ENCODE measurements at regions not wholly inside any gene's neighbourhood (a gene's known extent, or its start where the extent isn't known, plus 50 kb on each side); places are given as distances from the start of the nearest gene placed in this dataset.

GRCh38 chr9:2984491-2984890 is 140.6 kb upstream of the PUM3 start:
- DNase-seq: no peak

- no peak for DNase-seq
Measured at GRCh38 chr9:2979957-2980610, 136.2 kb upstream of the PUM3 start.

DNA sequence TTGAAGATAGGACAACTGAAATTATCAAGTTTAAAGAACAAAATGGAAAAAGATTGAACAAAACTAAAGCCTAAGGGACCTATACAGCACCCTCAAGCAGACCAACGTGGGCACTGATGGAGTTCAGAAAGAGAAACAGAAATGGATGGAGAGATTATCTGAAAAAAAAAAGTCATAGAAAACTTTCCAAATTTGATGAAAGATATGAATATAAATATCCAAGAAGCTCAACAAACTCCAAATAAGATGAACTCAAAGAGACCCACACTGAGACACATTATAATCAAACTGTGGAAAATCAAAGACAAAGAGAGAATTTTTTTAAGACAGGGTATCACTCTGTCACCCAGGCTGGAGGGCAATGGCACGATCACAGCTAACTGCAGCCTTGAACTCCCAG is 128.6 kb upstream of the PUM3 start:
- no peak for DNase-seq

DNA sequence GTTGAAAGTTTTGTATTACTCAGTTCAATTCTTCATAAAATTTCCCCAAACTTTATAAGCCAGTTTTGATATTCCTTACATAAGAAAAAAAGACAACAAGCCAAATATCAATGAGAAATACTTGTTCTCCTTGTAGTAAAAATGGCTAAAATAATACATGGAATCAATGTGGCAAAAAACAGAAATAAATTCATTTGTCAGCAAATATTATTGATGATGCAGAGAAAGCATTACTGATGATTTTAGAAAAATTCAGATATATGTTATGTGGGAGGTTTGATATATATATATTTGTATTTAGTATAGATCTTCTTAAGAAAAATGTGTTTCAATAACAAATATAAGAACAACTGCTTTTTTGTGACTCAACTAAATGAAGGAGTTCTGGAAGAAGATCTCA is 127.0 kb upstream of the PUM3 start:
- DNase-seq: no peak

- no peak for DNase-seq
Measured at GRCh38 chr9:2967766-2968165, 123.9 kb upstream of the PUM3 start.

GRCh38 chr9:2966565-2967300 is 122.8 kb upstream of the PUM3 start:
- no peak for DNase-seq

DNA sequence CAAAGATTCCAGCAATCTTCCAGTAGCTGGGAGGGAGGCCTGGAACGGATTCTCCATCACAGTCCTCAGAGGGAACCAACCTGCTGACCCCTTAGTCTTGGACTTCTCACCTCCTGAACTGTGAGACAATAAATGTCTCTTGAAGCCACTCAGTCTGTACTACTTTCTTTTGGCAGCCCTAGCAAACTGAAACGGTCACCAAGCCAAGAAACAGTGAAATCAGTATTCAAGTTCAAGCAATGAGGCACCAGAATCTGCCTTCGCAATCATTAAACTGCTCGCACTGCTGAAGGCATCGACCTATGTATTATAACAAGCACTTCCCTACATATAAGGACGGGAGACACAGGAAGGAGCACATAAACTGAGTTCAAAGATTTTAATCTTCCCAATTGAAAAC is 120.6 kb upstream of the PUM3 start:
- DNase-seq: no peak

DNA sequence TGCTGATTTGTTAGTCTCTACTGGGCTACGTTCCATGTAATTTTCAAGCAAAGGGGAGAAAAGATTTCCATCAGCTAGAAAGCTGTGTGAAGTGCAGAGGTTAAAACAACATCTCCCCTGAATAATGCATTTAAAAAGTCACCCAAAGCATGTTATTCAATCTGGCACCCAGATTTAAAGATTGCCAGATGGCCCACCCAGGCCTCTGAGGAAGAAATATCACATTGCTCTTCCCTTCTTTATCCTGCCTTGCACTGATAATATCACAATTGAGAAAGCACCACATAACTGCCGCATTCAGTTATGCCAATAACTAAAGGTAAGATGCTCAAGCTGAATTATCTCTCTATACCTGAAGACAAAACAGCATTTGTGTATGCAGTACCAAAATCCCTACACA is 119.4 kb upstream of the PUM3 start:
- DNase-seq: no peak

DNA sequence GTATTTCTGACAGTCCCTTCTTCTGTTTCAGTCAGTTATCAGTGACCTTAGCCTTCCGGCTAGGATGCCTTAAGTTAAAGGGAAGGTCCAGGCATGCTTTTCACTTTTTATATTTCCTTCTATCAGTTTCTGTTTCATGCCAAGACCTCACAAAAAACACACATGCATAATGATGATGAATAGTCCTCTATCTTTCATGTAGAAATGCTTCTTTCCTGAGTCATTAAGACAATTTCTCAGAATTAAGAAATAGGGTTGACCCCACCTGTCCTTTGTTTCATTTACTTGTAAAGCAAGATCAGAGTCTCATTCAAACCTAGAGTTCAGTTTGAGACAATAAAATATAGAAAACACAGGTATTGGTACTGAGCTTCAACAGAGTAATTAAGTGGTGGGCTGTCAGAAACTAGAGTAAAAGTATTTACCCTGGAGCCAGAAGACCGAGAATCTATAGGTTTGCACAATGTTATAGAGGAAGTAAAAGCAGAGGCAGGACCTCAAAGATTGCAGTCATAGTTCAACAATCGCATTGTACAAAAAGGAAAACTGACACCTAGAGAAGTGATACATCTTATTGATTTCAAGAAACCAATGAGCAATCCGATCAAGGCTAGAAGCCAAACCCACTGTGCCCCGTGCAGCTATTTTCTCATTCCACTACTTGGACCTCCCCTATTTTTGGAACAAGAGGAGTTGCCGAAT is 118.7 kb upstream of the PUM3 start:
- DNase-seq: no peak

GRCh38 chr9:2958219-2958618 is 114.3 kb upstream of the PUM3 start:
- DNase-seq: no peak

DNA sequence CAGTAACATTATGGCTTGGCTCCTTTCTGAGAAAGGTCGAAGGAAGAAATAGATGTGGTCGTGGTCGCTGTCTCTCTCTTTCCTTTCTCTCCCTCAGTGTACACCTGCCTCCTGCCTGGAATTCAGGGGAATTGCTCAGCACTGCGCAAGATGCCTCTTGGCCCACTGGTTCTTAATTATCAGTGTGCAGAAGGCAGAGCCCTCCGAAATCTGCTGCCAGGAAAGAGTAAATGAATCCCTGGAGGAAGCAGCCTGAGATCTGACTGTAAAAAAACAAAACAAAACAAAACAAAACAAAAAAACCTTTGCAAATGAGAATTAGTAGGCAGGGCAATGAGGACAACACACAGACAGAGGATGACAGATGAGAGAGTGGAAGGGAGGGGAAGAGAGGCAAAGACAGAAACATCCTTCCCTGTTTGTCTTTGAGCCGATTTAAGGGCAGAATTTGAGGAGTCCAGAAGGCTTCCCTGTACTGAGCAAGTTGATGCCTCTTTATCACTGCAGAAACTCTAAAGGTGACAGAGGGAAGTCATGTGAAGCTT is 113.8 kb upstream of the PUM3 start:
- peak in 1 of 14 donors; percentile 72 for DNase-seq

GRCh38 chr9:2955575-2955974 is 111.7 kb upstream of the PUM3 start:
- DNase-seq: no peak

- peak in 2 of 14 donors; percentile 3 for DNase-seq
Measured at GRCh38 chr9:2939368-2939767, 95.5 kb upstream of the PUM3 start.

- no peak for DNase-seq
Measured at GRCh38 chr9:2936221-2936620, 92.3 kb upstream of the PUM3 start.

DNA sequence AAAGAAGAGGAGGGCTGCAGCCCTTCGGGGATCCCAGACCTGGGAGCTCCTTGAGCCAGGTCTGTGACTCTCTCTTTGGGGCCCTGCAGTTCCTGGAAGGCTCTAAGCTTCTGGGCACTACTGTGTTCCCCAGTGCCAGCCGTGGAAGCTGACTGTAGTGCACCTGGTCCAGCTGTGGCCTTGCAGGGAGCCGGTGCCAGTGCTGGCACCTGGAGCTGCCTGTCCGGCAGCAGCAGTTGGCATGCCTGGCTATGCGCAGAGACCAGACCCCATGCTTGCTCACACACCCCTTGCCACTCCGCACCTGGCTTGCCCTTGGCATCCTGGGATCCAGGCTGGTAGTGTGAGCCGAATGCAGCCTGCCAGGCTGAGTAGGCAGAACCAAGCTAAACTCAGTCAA is 91.0 kb upstream of the PUM3 start:
- DNase-seq: no peak

- no peak for DNase-seq
Measured at GRCh38 chr9:2934241-2934650, 90.4 kb upstream of the PUM3 start.

- DNase-seq: no peak
Measured at GRCh38 chr9:2933165-2934095, 89.5 kb upstream of the PUM3 start.

- peak in 1 of 14 donors; percentile 26 for DNase-seq
Measured at GRCh38 chr9:2928411-2928810, 84.5 kb upstream of the PUM3 start.

- no peak for DNase-seq
Measured at GRCh38 chr9:2925016-2925415, 81.1 kb upstream of the PUM3 start.

- no peak for DNase-seq
Measured at GRCh38 chr9:2924380-2924768, 80.5 kb upstream of the PUM3 start.

- DNase-seq: no peak
Measured at GRCh38 chr9:2923766-2924379, 80.0 kb upstream of the PUM3 start.

- DNase-seq: no peak
Measured at GRCh38 chr9:2919347-2919746, 75.5 kb upstream of the PUM3 start.

Measured in C1 segment of cervical spinal cord (tissue), 14 donors.